Fibroblast of skin of right quadriceps (primary cell): ENCODE measurements at regions not wholly inside any gene's neighbourhood (a gene's known extent, or its start where the extent isn't known, plus 50 kb on each side); places are given as distances from the start of the nearest gene placed in this dataset.

ENCODE experiments used
- DNase-seq: peaks from one replicate; pipeline ENCODE4 v3.0.0-alpha.2; 2013

DNA sequence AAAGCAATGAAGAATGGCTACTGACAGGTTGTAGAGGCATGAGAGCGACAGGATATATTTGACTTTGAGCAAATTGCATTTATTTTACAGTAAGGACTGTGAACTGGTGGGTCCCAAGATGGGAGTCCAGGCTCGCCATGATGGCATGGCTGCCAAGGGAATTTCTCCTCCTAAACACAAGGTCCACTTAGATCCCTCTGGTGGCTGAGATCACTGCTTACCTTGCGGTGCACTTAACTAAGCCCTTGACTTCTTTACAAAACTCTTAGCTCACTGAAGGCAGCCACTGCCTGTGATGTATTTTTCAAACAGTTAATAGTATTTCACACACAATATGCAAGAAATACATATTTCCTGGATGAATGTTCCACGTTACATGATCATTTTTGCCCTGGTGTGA lies 50.3 kb upstream of the SORBS2 start:
- no peak for DNase-seq

DNA sequence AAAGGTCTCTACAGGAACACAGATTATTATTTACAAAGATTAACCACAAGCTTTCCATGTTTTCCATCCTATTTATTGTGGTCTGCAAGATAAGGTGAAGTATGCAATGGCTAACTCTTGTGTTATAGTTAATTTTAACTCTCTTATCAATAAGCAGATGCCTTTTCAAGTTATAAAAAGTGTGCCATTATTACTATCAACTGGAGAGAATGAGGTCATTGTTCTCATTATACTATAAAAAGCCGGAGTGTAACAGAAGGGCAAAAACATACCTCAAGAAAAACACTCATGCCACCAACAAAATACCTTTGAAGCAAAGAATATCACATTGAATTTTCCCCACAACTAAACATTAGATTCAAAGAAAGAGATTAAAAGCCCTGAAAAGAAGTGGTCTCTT lies 52.0 kb upstream of the SORBS2 start:
- DNase-seq, result no peak

- peak; percentile 62 for DNase-seq
These were observed 53.9 kb upstream of the SORBS2 start for GRCh38 chr4:185865901-185866328.

- DNase-seq, result no peak
These were observed 55.8 kb upstream of the SORBS2 start for GRCh38 chr4:185867770-185868169.

GRCh38 chr4:185868983-185869382 lies 57.0 kb upstream of the SORBS2 start:
- DNase-seq, result no peak

- no peak for DNase-seq
These were observed 57.4 kb upstream of the SORBS2 start for GRCh38 chr4:185869427-185869826.

DNA sequence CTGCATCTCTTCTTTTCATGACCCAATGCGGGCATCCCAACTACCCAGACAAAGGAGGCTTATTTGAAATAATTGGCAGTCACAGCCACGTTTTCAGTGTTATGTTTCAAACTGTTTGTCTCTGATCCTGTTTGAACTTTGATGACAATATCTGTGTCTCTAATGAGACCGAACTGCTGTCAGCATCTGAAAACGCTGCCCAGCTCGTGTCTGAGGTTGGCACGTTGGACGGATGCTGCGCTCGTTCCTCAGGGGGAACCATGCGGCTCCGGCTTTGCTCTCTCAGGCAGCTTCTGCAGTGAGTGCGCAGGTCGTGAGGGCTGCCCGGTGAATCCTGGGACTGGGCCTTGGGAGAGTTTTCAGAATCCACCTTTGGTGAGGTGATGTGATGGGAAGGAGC lies 58.4 kb upstream of the SORBS2 start:
- no peak for DNase-seq

DNA sequence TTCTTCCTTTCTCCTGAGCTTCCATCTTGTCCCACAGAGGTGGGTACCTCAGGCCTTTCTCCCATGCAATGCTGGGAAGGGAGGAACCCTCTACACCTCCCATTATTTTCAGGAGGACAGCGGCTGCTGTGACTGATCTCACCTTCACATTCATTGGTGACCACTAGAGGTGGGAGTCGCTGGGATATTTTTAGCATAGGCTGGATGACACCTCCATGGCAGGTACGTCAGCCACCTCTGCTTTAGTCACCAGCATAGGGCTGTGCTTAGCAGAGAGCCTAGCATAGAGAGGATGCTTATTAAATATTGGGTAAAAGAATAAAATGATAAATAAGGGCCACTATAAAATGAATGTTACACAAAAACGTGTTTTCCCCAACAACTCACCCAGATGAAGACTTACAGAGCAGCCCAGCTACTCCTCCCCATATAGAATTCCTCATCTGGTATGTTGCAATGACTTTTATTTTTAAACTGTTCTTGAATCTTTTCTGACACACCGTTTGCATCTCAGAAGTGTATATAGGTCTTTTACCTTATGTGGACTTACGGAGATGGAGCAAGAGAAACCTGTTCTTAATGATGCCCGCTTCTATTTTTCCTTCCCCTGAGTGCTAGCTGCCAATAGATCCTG lies 60.9 kb upstream of the SORBS2 start:
- DNase-seq, result peak; percentile 18

DNA sequence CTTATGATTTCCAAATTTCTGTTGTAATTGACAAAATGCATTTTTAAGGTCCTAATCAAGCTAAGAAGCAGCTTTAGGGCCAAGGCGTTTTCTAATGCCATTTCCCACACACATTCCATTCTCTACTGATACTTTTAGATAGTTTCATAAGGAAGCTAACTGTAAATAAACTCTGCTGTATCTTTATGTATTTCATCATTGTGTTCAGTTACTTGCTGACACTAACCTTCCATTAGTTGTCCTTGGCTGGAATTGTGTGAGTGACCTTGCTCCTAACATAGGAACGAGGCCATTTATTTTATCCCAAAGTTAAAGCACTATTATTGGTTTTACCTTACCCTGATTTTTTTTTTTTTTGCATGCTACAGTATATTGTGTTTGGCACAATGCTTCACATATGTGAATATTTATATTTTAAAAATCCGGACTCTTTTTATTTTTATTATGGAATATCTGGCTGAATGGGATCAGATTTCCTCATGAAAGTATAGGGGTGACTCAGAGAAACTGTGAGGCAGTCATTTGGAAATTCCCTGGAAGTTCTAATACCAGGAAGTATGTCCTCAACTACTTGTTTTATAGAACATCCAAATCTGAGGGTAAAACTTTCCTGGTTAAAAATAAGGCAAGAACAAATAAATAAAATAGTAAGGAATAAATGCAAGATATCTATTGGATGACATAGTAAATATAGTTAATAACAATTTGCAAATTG lies 62.7 kb upstream of the SORBS2 start:
- peak; percentile 59 for DNase-seq

GRCh38 chr4:185875316-185875907 lies 63.4 kb upstream of the SORBS2 start:
- no peak for DNase-seq

- DNase-seq, result no peak
These were observed 66.6 kb upstream of the SORBS2 start for GRCh38 chr4:185878633-185879032.

GRCh38 chr4:185879666-185880312 lies 67.8 kb upstream of the SORBS2 start:
- no peak for DNase-seq

DNA sequence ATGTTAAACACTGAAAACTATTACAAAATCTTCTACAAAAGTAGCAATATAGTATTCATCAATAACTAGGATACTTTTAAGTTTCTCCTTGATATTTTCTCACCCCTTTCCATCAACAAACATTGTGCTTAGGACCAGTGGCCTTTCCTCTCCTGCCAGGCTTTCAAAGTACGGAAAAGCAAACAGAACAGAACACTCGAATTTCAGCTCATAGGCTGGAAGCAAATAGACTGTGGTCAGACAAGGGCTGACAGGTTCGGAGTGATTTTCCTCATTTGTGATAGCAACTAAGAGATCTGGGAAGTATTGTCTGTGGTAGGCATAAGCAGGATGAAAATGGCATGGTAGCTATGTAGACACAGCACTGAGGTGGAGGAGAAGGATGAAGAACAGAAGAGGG lies 68.6 kb upstream of the SORBS2 start:
- DNase-seq, result no peak

DNA sequence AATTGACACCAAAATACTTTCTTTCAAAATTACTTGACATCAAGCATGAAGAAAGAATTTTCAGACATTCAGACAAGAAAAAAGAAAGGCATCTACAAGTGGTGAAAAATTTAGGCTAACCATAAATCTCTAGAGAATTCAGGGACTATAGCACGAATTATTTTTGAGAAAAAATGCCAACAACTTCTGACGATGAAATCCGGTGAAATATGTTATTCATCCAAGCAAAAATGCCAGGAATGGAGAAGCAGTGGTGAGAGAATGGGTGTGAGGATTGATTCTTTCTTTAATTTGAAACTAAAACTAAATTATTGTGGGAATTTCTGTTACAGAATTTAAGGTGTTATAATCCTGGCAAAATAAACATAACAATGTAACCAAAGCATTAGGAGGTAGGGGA lies 69.4 kb upstream of the SORBS2 start:
- DNase-seq, result peak; percentile 73

- DNase-seq, result no peak
These were observed 71.6 kb upstream of the SORBS2 start for GRCh38 chr4:185883591-185883990.

GRCh38 chr4:185885075-185885474 lies 73.1 kb upstream of the SORBS2 start:
- DNase-seq, result no peak

- no peak for DNase-seq
These were observed 73.6 kb upstream of the SORBS2 start for GRCh38 chr4:185885604-185886003.

GRCh38 chr4:185886832-185887524 lies 75.0 kb upstream of the SORBS2 start:
- DNase-seq, result no peak

GRCh38 chr4:185888676-185889075 lies 76.7 kb upstream of the SORBS2 start:
- no peak for DNase-seq

GRCh38 chr4:185889585-185889984 lies 77.6 kb upstream of the SORBS2 start:
- DNase-seq, result no peak

GRCh38 chr4:185890196-185890595 lies 78.2 kb upstream of the SORBS2 start:
- DNase-seq, result no peak

DNA sequence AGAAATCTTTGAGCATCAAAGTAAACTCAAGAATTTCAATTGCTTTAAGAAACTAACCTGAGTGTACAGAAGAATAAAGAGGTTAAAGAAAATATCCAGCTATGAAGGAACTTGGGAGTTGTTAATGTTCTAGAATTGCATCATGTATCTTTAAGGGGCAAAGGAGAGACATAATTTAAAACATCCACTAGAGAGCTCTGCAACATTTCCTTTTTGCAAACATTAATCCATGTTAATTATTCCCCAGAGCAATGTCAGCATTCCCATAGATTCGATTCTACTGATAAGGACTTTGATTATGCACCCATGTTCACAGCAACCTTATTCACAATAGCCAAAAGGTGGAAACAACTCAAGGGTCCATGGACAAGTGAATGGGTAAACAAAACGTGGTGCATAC lies 80.2 kb upstream of the SORBS2 start:
- DNase-seq, result no peak

- no peak for DNase-seq
These were observed 81.5 kb upstream of the SORBS2 start for GRCh38 chr4:185893500-185893899.
